HEK293 (cell line): ENCODE measurements at regions not wholly inside any gene's neighbourhood (a gene's known extent, or its start where the extent isn't known, plus 50 kb on each side); places are given as distances from the start of the nearest gene placed in this dataset.

Experiments used
- CTCF ChIA-PET: fragments of 350-600 bp; formaldehyde crosslinking; extraction: SDS; loops from one replicate; lab custom pipeline; 2021; ENCODE audit warnings: antibody characterized with exemption; lab: Yijun Ruan, JAX
- POLR2A ChIA-PET: fragments of 300-600 bp; formaldehyde crosslinking; extraction: SDS; loops from one replicate; lab custom pipeline; 2020; ENCODE audit warnings: antibody characterized with exemption, inconsistent platforms; lab: Yijun Ruan, JAX
- H3K27ac ChIP-seq: fragments of 200-500 bp; sonication (Bioruptor generic); 2 replicates; pipeline ENCODE4 v1.5.1; 2014; ENCODE audit warnings: low read depth, low read length, control low read depth, inconsistent platforms; ENCODE audit errors: extremely low read depth
- H3K36me3 ChIP-seq, 2 experiments: fragments of 200-500 bp in 1 of 2; sonication (Bioruptor generic) in 1 of 2; 1 replicate in 1 of 2; 2 replicates in 1 of 2; pipeline ENCODE4 v1.5.1; 2014 to 2017; ENCODE audit warnings: inconsistent platforms in 2 of 2, low read length in 2 of 2; ENCODE audit not compliant: control insufficient read depth in 2 of 2, insufficient read depth in 1 of 2
- H3K4me1 ChIP-seq: fragments of 200-500 bp; sonication (Bioruptor generic); 2 replicates; pipeline ENCODE4 v1.5.1; 2014; ENCODE audit warnings: mild to moderate bottlenecking, low read length, inconsistent platforms; ENCODE audit not compliant: control insufficient read depth, insufficient read depth
- H3K4me3 ChIP-seq: 2 replicates; pipeline ENCODE4 v1.5.1; 2011; ENCODE audit warnings: low read depth, mild to moderate bottlenecking, control low read depth, low read length, moderate library complexity
- H3K9me3 ChIP-seq: fragments of 200-500 bp; sonication (Bioruptor generic); 2 replicates; pipeline ENCODE4 v1.5.1; 2014; ENCODE audit warnings: low read depth, low read length, inconsistent platforms; ENCODE audit not compliant: control insufficient read depth, insufficient read depth
- BCL11A ChIP-seq: fragments of 450-650 bp; formaldehyde crosslinking; IDR thresholded peaks from 2 replicates; pipeline ENCODE4 v1.5.1; 2016; ENCODE audit warnings: low read depth, missing biosample characterization, missing genetic modification characterization
- PRDM6 ChIP-seq: fragments of 450-650 bp; formaldehyde crosslinking; IDR thresholded peaks from 2 replicates; pipeline ENCODE4 v1.5.1; 2017; ENCODE audit warnings: missing biosample characterization, missing genetic modification characterization
- ZFHX2 ChIP-seq: fragments of 450-650 bp; formaldehyde crosslinking; conservative IDR thresholded peaks from 2 replicates; pipeline ENCODE4 v1.5.1; 2016; ENCODE audit warnings: missing biosample characterization, missing genetic modification characterization
- ZNF426 ChIP-seq: fragments of 450-650 bp; formaldehyde crosslinking; IDR thresholded peaks from 2 replicates; pipeline ENCODE4 v1.5.1; 2017; ENCODE audit warnings: missing biosample characterization, missing genetic modification characterization, mild to moderate bottlenecking, inconsistent platforms, moderate library complexity
- ZNF473 ChIP-seq: fragments of 450-650 bp; formaldehyde crosslinking; IDR thresholded peaks from 2 replicates; pipeline ENCODE4 v1.5.1; 2017; ENCODE audit warnings: missing biosample characterization, missing genetic modification characterization
- ZNF513 ChIP-seq: fragments of 450-650 bp; IDR thresholded peaks from 2 replicates; pipeline ENCODE4 v1.5.1; 2018; ENCODE audit warnings: missing biosample characterization, missing genetic modification characterization
- ZNF514 ChIP-seq: fragments of 450-650 bp; formaldehyde crosslinking; IDR thresholded peaks from 2 replicates; pipeline ENCODE4 v1.5.1; 2016; ENCODE audit warnings: missing biosample characterization, missing genetic modification characterization
- ZNF518A ChIP-seq: fragments of 450-650 bp; formaldehyde crosslinking; conservative IDR thresholded peaks from 2 replicates; pipeline ENCODE4 v1.5.1; 2016; ENCODE audit warnings: low read depth, missing biosample characterization, missing genetic modification characterization
- ZNF544 ChIP-seq: fragments of 450-650 bp; formaldehyde crosslinking; IDR thresholded peaks from 2 replicates; pipeline ENCODE4 v1.5.0; 2017; ENCODE audit warnings: missing biosample characterization, missing genetic modification characterization
- ZNF549 ChIP-seq: fragments of 450-650 bp; IDR thresholded peaks from 2 replicates; pipeline ENCODE4 v1.5.1; 2018; ENCODE audit warnings: missing biosample characterization, missing genetic modification characterization, mild to moderate bottlenecking, inconsistent platforms, moderate library complexity
- ZNF654 ChIP-seq: fragments of 450-650 bp; formaldehyde crosslinking; IDR thresholded peaks from 2 replicates; pipeline ENCODE4 v1.5.1; 2016; ENCODE audit warnings: low read depth, missing biosample characterization, missing genetic modification characterization
- ZNF658 ChIP-seq: fragments of 450-650 bp; formaldehyde crosslinking; IDR thresholded peaks from 2 replicates; pipeline ENCODE4; 2016; ENCODE audit warnings: missing biosample characterization, missing genetic modification characterization
- ZNF664 ChIP-seq: fragments of 450-650 bp; formaldehyde crosslinking; IDR thresholded peaks from 2 replicates; pipeline ENCODE4 v1.5.1; 2016; ENCODE audit warnings: missing biosample characterization, missing genetic modification characterization
- ZNF701 ChIP-seq: fragments of 450-650 bp; formaldehyde crosslinking; IDR thresholded peaks from 2 replicates; pipeline ENCODE4 v1.5.1; 2016; ENCODE audit warnings: missing biosample characterization, missing genetic modification characterization
- ZNF777 ChIP-seq: fragments of 450-650 bp; formaldehyde crosslinking; IDR thresholded peaks from 2 replicates; pipeline ENCODE4 v1.5.1; 2017; ENCODE audit warnings: missing biosample characterization, missing genetic modification characterization, borderline replicate concordance
- ZNF792 ChIP-seq: fragments of 450-650 bp; formaldehyde crosslinking; IDR thresholded peaks from 2 replicates; pipeline ENCODE4 v1.5.1; 2016; ENCODE audit warnings: missing biosample characterization, missing genetic modification characterization
- ZSCAN23 ChIP-seq: fragments of 450-650 bp; formaldehyde crosslinking; IDR thresholded peaks from 2 replicates; pipeline ENCODE4 v1.5.1; 2016; ENCODE audit warnings: missing biosample characterization, missing genetic modification characterization
- TF ChIP-seq, protein P1 (sequence below): fragments of 450-650 bp; formaldehyde crosslinking; IDR thresholded peaks from 2 replicates; pipeline ENCODE4 v1.5.1; 2016; ENCODE audit warnings: missing biosample characterization, missing genetic modification characterization, low read depth

DNA sequence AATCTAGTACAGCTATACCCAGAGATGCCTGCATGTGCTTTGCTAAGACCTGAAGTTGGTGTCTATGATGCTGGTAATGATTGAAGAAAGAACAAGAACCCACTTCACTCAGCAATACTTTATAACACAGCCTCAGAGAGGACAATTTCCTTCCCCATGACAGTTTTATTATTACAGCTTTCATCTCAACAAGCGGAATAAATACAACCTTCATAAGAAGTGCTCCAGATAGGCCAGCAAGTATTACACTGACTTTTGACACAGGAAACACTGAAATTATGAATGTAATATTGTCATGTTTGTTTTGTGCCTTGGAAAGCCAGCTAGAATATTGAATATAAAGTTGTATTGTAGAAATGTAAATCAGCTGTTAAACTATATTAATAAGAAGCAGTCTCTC, 557.4 kb upstream of the ARPP21 start (continued):
- TF ChIP-seq ZNF658 (tag by site-specific recombination) (no peak), ZNF792 (tag by site-specific recombination) (no peak)
- TF ChIP-seq, protein P1, sequence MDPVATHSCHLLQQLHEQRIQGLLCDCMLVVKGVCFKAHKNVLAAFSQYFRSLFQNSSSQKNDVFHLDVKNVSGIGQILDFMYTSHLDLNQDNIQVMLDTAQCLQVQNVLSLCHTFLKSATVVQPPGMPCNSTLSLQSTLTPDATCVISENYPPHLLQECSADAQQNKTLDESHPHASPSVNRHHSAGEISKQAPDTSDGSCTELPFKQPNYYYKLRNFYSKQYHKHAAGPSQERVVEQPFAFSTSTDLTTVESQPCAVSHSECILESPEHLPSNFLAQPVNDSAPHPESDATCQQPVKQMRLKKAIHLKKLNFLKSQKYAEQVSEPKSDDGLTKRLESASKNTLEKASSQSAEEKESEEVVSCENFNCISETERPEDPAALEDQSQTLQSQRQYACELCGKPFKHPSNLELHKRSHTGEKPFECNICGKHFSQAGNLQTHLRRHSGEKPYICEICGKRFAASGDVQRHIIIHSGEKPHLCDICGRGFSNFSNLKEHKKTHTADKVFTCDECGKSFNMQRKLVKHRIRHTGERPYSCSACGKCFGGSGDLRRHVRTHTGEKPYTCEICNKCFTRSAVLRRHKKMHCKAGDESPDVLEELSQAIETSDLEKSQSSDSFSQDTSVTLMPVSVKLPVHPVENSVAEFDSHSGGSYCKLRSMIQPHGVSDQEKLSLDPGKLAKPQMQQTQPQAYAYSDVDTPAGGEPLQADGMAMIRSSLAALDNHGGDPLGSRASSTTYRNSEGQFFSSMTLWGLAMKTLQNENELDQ (tag by site-specific recombination) = no peak

DNA sequence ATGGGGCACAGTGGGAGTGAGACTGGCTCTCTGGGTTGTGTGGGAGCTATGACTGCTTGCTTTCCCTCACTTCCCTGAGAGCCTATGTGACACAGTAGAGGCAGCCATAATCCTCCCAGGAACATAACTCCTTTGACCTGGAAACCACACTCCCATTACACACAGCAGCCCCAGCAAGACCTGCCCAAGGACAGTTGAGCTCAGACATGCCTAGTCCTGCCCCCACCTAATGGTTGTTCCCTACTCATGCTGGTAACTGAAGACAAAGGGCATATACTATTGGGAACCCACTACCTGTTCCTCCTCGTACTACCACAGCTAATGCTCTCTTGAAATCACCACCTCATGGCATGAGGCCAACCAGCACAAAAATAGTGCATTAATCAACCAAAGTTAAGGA, 550.4 kb upstream of the ARPP21 start:
- CTCF ChIA-PET = no interaction called here
- no peak overlapping the region for H3K27ac ChIP-seq
- H3K36me3 ChIP-seq = no peaks in the 10 kb centered on the region
- TF ChIP-seq ZNF701 (tag by site-specific recombination) (no peak), ZSCAN23 (tag by site-specific recombination) (no peak), ZFHX2 (tag by site-specific recombination) (no peak), ZNF654 (tag by site-specific recombination) (no peak), ZNF544 (no peak), ZNF777 (tag by site-specific recombination) (no peak), PRDM6 (tag by site-specific recombination) (no peak)
- H3K4me1 ChIP-seq = no peaks in the 10 kb centered on the region
- POLR2A ChIA-PET = no interaction called here
- no peak overlapping the region for H3K4me3 ChIP-seq
- H3K9me3 ChIP-seq = no peaks in the 10 kb centered on the region

DNA sequence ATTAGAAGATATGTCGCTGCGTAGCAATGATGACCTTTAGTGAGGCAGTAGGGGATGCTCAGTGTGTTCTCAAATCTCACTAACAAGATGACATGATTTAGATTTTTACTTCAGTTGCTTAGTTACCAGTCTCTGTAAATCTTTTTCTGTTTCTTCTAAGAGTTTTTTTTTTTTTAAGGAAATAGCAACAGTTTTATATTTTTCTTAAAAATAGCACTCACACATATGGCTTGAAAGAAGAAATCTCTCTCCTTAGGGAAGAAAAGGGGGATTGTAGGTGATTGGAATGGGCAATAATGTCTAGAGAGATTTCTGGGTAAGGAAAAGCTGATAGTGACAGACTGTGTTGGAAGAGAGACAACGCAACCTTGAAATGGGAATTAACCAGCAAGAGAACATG, 524.6 kb upstream of the ARPP21 start:
- Histone ChIP-seq H3K27ac (no peak overlapping the region), H3K36me3 (no peaks in the 10 kb centered on the region), H3K9me3 (no peaks in the 10 kb centered on the region), H3K4me3 (no peak overlapping the region), H3K4me1 (no peaks in the 10 kb centered on the region)
- TF ChIP-seq BCL11A (tag by site-specific recombination) (no peak), ZNF549 (no peak), ZNF426 (no peak), ZNF473 (no peak), ZNF514 (no peak), ZNF518A (tag by site-specific recombination) (no peak), ZNF513 (no peak), ZNF664 (tag by site-specific recombination) (no peak)
- CTCF ChIA-PET = no interaction called here
- POLR2A ChIA-PET = no interaction called here
